ENCODE measurements at regions not wholly inside any gene's neighbourhood (a gene's known extent, or its start where the extent isn't known, plus 50 kb on each side); places are given as distances from the start of the nearest gene placed in this dataset.

DNA sequence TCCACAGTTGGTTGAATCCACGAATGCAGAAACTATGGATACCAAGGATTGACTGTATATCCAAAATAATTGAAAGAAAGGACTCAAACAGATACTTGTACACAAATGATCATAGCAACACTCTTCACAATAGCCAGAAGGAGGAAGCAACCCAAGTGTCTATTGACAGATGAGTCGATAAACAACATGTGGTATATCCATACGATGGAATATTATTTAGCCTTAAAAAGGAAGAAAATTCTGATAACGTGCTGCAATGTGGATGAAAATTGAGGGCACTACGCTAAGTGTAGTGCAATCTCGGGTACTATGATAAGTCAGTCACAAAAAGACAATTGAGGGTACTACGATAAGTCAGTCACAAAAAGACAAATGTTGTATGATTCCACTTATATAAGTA, 83.6 kb upstream of the CPEB4 start:
- Histone ChIP-seq H3K36me3 (replicated peaks; ENCODE audit: insufficient read depth, low read length) (no peaks in the 10 kb centered on the region), H3K27ac (ENCODE audit: low read length) (no peak overlapping the region), H3K4me3 (ENCODE audit: low read length) (no peak overlapping the region)

DNA sequence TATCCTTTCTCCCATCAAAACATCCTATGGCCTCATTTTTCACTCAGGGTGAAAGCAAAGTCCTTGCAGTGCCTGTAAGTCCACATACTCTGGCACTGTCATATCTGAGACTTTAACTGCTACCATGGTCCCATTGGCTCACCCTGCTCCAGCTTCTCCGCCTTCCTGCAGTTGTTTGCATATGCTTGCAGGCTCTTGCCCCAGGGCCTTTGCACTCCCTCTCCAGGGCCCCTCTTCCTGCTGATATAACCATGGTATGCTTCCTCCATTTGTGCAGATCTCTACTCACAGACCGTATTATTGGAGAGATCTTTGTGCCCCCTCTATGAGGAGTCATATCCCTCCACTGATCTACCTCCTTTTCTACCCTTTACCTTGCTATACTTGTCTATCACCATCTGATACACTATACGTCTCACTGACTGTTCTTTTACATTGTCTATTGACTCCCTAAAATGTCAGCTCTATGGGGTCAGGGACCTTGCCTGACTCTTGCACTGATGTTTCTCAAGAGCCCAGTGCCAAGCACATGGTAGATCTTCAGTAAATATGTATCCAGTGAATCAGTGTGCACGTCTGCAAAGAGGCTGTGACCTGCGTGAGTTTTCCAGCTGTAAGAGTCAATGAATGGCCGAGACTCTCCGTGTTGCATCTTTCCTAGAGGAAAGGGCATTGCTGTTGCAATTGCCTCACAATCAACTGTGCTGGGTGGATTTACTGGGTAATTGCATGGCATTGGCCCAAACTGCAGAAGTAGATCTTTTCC, 81.7 kb upstream of the CPEB4 start:
- no peaks in the 10 kb centered on the region for H3K79me2 ChIP-seq (ENCODE audit: low read length)
- H4K20me1 ChIP-seq (ENCODE audit: insufficient read depth, low read length) = no peaks in the 10 kb centered on the region
- H3K27me3 ChIP-seq (replicated peaks; ENCODE audit: insufficient read depth, low read length) = no peaks in the 10 kb centered on the region
- no peaks in the 10 kb centered on the region for H3K4me1 ChIP-seq (ENCODE audit: low read length)
- no peak for DNase-seq
- H3K36me3 ChIP-seq (replicated peaks; ENCODE audit: insufficient read depth, low read length) = no peaks in the 10 kb centered on the region
- H3K9me3 ChIP-seq (replicated peaks; ENCODE audit: insufficient read depth, low read length) = no peaks in the 10 kb centered on the region
- no peaks in the 10 kb centered on the region for H3F3A ChIP-seq (ENCODE audit: insufficient read depth, low read length)
- H3K9me2 ChIP-seq (replicated peaks; ENCODE audit: insufficient read depth, low read length) = no peaks in the 10 kb centered on the region
- H3K4me2 ChIP-seq (ENCODE audit: low read depth, low read length) = no peak overlapping the region
- no peak overlapping the region for H3K4me3 ChIP-seq (ENCODE audit: low read length)
- no peak overlapping the region for H3K27ac ChIP-seq (ENCODE audit: low read length)
- TF ChIP-seq, protein P1, sequence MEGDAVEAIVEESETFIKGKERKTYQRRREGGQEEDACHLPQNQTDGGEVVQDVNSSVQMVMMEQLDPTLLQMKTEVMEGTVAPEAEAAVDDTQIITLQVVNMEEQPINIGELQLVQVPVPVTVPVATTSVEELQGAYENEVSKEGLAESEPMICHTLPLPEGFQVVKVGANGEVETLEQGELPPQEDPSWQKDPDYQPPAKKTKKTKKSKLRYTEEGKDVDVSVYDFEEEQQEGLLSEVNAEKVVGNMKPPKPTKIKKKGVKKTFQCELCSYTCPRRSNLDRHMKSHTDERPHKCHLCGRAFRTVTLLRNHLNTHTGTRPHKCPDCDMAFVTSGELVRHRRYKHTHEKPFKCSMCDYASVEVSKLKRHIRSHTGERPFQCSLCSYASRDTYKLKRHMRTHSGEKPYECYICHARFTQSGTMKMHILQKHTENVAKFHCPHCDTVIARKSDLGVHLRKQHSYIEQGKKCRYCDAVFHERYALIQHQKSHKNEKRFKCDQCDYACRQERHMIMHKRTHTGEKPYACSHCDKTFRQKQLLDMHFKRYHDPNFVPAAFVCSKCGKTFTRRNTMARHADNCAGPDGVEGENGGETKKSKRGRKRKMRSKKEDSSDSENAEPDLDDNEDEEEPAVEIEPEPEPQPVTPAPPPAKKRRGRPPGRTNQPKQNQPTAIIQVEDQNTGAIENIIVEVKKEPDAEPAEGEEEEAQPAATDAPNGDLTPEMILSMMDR (IDR thresholded peaks at IDR 0.05; ENCODE audit: low read length) = no peak
- TF ChIP-seq EZH2 (optimal IDR thresholded peaks at IDR 0.05; ENCODE audit: low read depth, low read length) (no peak), EZH2phosphoT487 (IDR thresholded peaks at IDR 0.05; ENCODE audit: low read length) (no peak)
- no peak overlapping the region for H3K9ac ChIP-seq (ENCODE audit: low read length)
- H2AFZ ChIP-seq (ENCODE audit: low read length) = no peak overlapping the region

More for the DNA sequence above, 83.6 kb upstream of the CPEB4 start:
- H3K27me3 ChIP-seq (replicated peaks; ENCODE audit: insufficient read depth, low read length) = no peaks in the 10 kb centered on the region
- no peaks in the 10 kb centered on the region for H3K4me1 ChIP-seq (ENCODE audit: low read length)
- no peaks in the 10 kb centered on the region for H3K79me2 ChIP-seq (ENCODE audit: low read length)
- TF ChIP-seq, protein P1 (IDR thresholded peaks at IDR 0.05; ENCODE audit: low read length) = no peak
- TF ChIP-seq EZH2phosphoT487 (IDR thresholded peaks at IDR 0.05; ENCODE audit: low read length) (no peak), EZH2 (optimal IDR thresholded peaks at IDR 0.05; ENCODE audit: low read depth, low read length) (no peak)
- no peaks in the 10 kb centered on the region for H3K9me3 ChIP-seq (replicated peaks; ENCODE audit: insufficient read depth, low read length)
- H4K20me1 ChIP-seq (ENCODE audit: insufficient read depth, low read length) = no peaks in the 10 kb centered on the region
- DNase-seq = no peak
- no peak overlapping the region for H3K4me2 ChIP-seq (ENCODE audit: low read depth, low read length)
- H3F3A ChIP-seq (ENCODE audit: insufficient read depth, low read length) = no peaks in the 10 kb centered on the region
- no peak overlapping the region for H2AFZ ChIP-seq (ENCODE audit: low read length)
- no peaks in the 10 kb centered on the region for H3K9me2 ChIP-seq (replicated peaks; ENCODE audit: insufficient read depth, low read length)
- H3K9ac ChIP-seq (ENCODE audit: low read length) = no peak overlapping the region

DNA sequence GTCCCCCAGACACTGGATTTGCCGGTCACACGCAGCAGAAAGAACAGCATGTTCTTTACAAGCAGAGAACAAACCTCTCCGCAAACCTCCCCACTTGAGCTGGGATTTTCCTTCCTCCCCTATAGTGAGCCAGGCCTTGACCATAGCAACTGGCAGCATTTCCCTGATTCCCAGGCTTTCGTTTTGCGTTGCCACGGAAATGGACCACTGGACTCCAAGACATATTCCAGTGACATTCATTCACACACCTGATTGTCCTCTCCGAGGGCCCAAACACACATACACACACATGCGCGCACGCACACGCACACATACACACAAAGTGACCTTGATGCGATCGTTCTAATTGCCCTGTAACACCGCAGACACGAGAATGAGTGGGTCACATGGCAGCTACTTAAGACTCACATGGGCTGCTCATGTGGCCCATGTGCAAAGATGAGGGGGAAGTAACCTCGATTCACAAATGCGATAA, 80.9 kb upstream of the CPEB4 start:
- no peaks in the 10 kb centered on the region for H3K36me3 ChIP-seq (replicated peaks; ENCODE audit: insufficient read depth, low read length)
- no peaks in the 10 kb centered on the region for H3F3A ChIP-seq (ENCODE audit: insufficient read depth, low read length)
- no peaks in the 10 kb centered on the region for H3K4me1 ChIP-seq (ENCODE audit: low read length)
- H3K4me2 ChIP-seq (ENCODE audit: low read depth, low read length) = no peak overlapping the region
- H3K27me3 ChIP-seq (replicated peaks; ENCODE audit: insufficient read depth, low read length) = no peaks in the 10 kb centered on the region
- no peak overlapping the region for H3K27ac ChIP-seq (ENCODE audit: low read length)
- H3K9ac ChIP-seq (ENCODE audit: low read length) = no peak overlapping the region
- no peak overlapping the region for H3K4me3 ChIP-seq (ENCODE audit: low read length)
- H3K9me3 ChIP-seq (replicated peaks; ENCODE audit: insufficient read depth, low read length) = no peaks in the 10 kb centered on the region
- no peak for DNase-seq
- no peaks in the 10 kb centered on the region for H3K9me2 ChIP-seq (replicated peaks; ENCODE audit: insufficient read depth, low read length)
- H4K20me1 ChIP-seq (ENCODE audit: insufficient read depth, low read length) = no peaks in the 10 kb centered on the region
- TF ChIP-seq, protein P1 (IDR thresholded peaks at IDR 0.05; ENCODE audit: low read length) = no peak
- no peak for TF ChIP-seq EZH2phosphoT487 (IDR thresholded peaks at IDR 0.05; ENCODE audit: low read length)
- TF ChIP-seq EZH2 (optimal IDR thresholded peaks at IDR 0.05; ENCODE audit: low read depth, low read length) = no peak
- no peaks in the 10 kb centered on the region for H3K79me2 ChIP-seq (ENCODE audit: low read length)
- no peak overlapping the region for H2AFZ ChIP-seq (ENCODE audit: low read length)
